K562 (cell line): ENCODE measurements at regions not wholly inside any gene's neighbourhood (a gene's known extent, or its start where the extent isn't known, plus 50 kb on each side); places are given as distances from the start of the nearest gene placed in this dataset.

ENCODE experiments used
- ATAC-seq: fragments of 200-7000 bp; cut with Tn5 transposase; 3 replicates; pipeline ENCODE4 v1.9.1; 2020; ENCODE audit warnings: moderate library complexity
- BruUV-seq: library from RNA; stranded (reverse); fragments of 400-500 nt; replicated peaks from 2 replicates; lab custom pipeline; 2021; lab: Mats Ljungman, UMichigan
- CTCF ChIA-PET: fragments of 300-600 bp; formaldehyde crosslinking; extraction: SDS; loops from one replicate; lab custom pipeline; 2021; ENCODE audit warnings: low intra/inter-chr PET ratio; lab: Yijun Ruan, JAX
- POLR2A ChIA-PET: fragments of 300-600, 350-650 bp; sonication (Branson Sonifier 250); formaldehyde crosslinking; extraction: SDS; loops from one replicate; lab custom pipeline; 2021; ENCODE audit warnings: antibody characterized with exemption, inconsistent platforms; lab: Yijun Ruan, JAX
- DNase-seq, 4 experiments: peaks; one replicate each; pipeline versions ENCODE4 v3.0.0 to v3.0.0-alpha.2; 2011 to 2018; ENCODE audit warnings: low spot score in 3 of 4, mixed read lengths in 3 of 4; ENCODE audit errors: extremely low read depth in 1 of 4
- FAIRE-seq: peaks from 2 replicates; lab custom pipeline; 2011; peaks lifted over from hg19 to GRCh38; lab: Jason Lieb, UNC
- H2AFZ ChIP-seq: 2 replicates; pipeline ENCODE4 v1.6.0; 2011; ENCODE audit warnings: low read depth, low read length, control low read depth, inconsistent platforms
- H3K27ac ChIP-seq: fragments of 200-600 bp; 3 replicates; pipeline ENCODE4 v1.8.0; 2011; ENCODE audit warnings: low read depth, mild to moderate bottlenecking, control low read depth, inconsistent platforms, low read length, moderate library complexity, mixed read lengths; ENCODE audit errors: extremely low read depth
- H3K27me3 ChIP-seq, 2 experiments: fragments of 300-600 bp in 1 of 2; 2 replicates in 1 of 2; 3 replicates in 1 of 2; pipeline versions ENCODE4 v1.6.0 to v1.8.0; 2011; ENCODE audit warnings: inconsistent platforms in 2 of 2, low read length in 2 of 2, mild to moderate bottlenecking in 1 of 2, mixed read lengths in 1 of 2, moderate library complexity in 1 of 2; ENCODE audit not compliant: control insufficient read depth in 2 of 2, insufficient read depth in 2 of 2
- H3K36me3 ChIP-seq: fragments of 300-600 bp; 3 replicates; pipeline ENCODE4 v1.8.0; 2011; ENCODE audit warnings: mild to moderate bottlenecking, low read length, inconsistent platforms; ENCODE audit not compliant: control insufficient read depth, insufficient read depth
- H3K4me1 ChIP-seq, 2 experiments: fragments of 200-600 bp in 1 of 2; replicated peaks in 1 of 2; 2 replicates in 1 of 2; 3 replicates in 1 of 2; pipeline versions ENCODE4 v1.5.1 to v1.8.0; 2011; ENCODE audit warnings: inconsistent platforms in 2 of 2, low read length in 2 of 2, mild to moderate bottlenecking in 1 of 2, mixed read lengths in 1 of 2, moderate library complexity in 1 of 2; ENCODE audit not compliant: control insufficient read depth in 2 of 2, insufficient read depth in 2 of 2
- H3K4me2 ChIP-seq: 2 replicates; pipeline ENCODE4 v1.6.1; 2011; ENCODE audit warnings: low read length, control low read depth, inconsistent platforms, mixed read lengths; ENCODE audit not compliant: insufficient read depth
- H3K4me3 ChIP-seq: fragments of 200-600 bp; sonication (generic), shearing (Covaris generic); 2 replicates; pipeline ENCODE4 v1.5.1; 2016; ENCODE audit warnings: control low read depth, inconsistent platforms
- H3K79me2 ChIP-seq: fragments of 200-600 bp; 3 replicates; pipeline ENCODE4 v1.8.0; 2011; ENCODE audit warnings: low read length, inconsistent platforms; ENCODE audit not compliant: control insufficient read depth, insufficient read depth
- H3K9ac ChIP-seq, 2 experiments: 2 replicates each; pipeline versions ENCODE4 v1.6.0 to v1.6.1; 2011; ENCODE audit warnings: low read depth in 2 of 2, low read length in 2 of 2, control low read depth in 1 of 2, inconsistent platforms in 1 of 2, mild to moderate bottlenecking in 1 of 2, mixed read lengths in 1 of 2; ENCODE audit not compliant: insufficient read depth in 1 of 2
- H3K9me1 ChIP-seq: one replicate; pipeline ENCODE4 v1.6.0; 2011; ENCODE audit warnings: inconsistent platforms, mild to moderate bottlenecking, low read length, moderate library complexity; ENCODE audit not compliant: control insufficient read depth, insufficient read depth
- H3K9me3 ChIP-seq: replicated peaks from 2 replicates; pipeline ENCODE4 v1.5.1; 2011; ENCODE audit warnings: low read depth, low read length, inconsistent platforms; ENCODE audit not compliant: control insufficient read depth, insufficient read depth
- H4K20me1 ChIP-seq: replicated peaks from 2 replicates; pipeline ENCODE4 v1.6.1; 2011; ENCODE audit warnings: low read length, inconsistent platforms, mixed read lengths; ENCODE audit not compliant: control insufficient read depth, insufficient read depth
- ATF4 ChIP-seq: fragments of 450-650 bp; formaldehyde crosslinking; IDR thresholded peaks from 2 replicates; pipeline ENCODE4 v1.4.0; 2022; ENCODE audit warnings: mild to moderate bottlenecking, moderate library complexity
- BRCA1 ChIP-seq, 2 experiments: fragments of 450-650 bp in 1 of 2; sonication (generic) in 1 of 2; formaldehyde crosslinking in 1 of 2; IDR thresholded peaks; 2 replicates each; pipeline versions ENCODE4 v1.5.0 to v1.6.1; 2017 to 2020; ENCODE audit warnings: mild to moderate bottlenecking in 1 of 2, missing genetic modification reagents in 1 of 2
- CBX3 ChIP-seq, 2 experiments: IDR thresholded peaks; 1 replicate in 1 of 2; 2 replicates in 1 of 2; pipeline ENCODE4 v1.6.1; 2012; ENCODE audit warnings: inconsistent platforms in 2 of 2, low read length in 2 of 2, borderline replicate concordance in 1 of 2, control low read depth in 1 of 2
- ERF ChIP-seq: fragments of 450-650 bp; formaldehyde crosslinking; IDR thresholded peaks from 2 replicates; pipeline ENCODE4 v1.4.0; 2020; ENCODE audit warnings: mild to moderate bottlenecking, mixed read lengths
- HMGN3 ChIP-seq: IDR thresholded peaks from 2 replicates; pipeline ENCODE4 v1.6.1; 2011; ENCODE audit warnings: borderline replicate concordance, low read depth, mild to moderate bottlenecking, mixed read lengths, low read length; ENCODE audit not compliant: insufficient read length; ENCODE audit errors: extremely low read depth
- ILK ChIP-seq: fragments of 450-650 bp; IDR thresholded peaks from 2 replicates; pipeline ENCODE4 v1.6.1; 2016; ENCODE audit warnings: missing genetic modification characterization, low read depth, mild to moderate bottlenecking, missing compliant biosample characterization, moderate library complexity, borderline replicate concordance
- KAT7 ChIP-seq: sonication (generic); formaldehyde crosslinking; IDR thresholded peaks from 2 replicates; pipeline ENCODE4 v1.8.0; 2022; ENCODE audit warnings: missing genetic modification reagents, mild to moderate bottlenecking, borderline replicate concordance
- MAFF ChIP-seq: IDR thresholded peaks from 2 replicates; pipeline ENCODE4 v1.6.1; 2012; ENCODE audit warnings: low read length, improper control_type of control experiment
- MBD2 ChIP-seq: sonication (generic); IDR thresholded peaks from 2 replicates; pipeline ENCODE4 v1.6.1; 2016; ENCODE audit warnings: low read depth, borderline replicate concordance
- PURB ChIP-seq: sonication (generic); formaldehyde crosslinking; IDR thresholded peaks from 2 replicates; pipeline ENCODE4 v1.9.0; 2021; ENCODE audit warnings: low read depth, mild to moderate bottlenecking, missing genetic modification reagents
- SMAD4 ChIP-seq: fragments of 250-450 bp; sonication (Bioruptor Pico); conservative IDR thresholded peaks from 2 replicates; pipeline ENCODE4 v1.8.0; 2021; ENCODE audit warnings: inconsistent platforms, mild to moderate bottlenecking, moderate library complexity
- SMARCE1 ChIP-seq: fragments of 450-650 bp; IDR thresholded peaks from 2 replicates; pipeline ENCODE4 v1.7.1; 2016; ENCODE audit warnings: mild to moderate bottlenecking
- TBL1XR1 ChIP-seq, 2 experiments: IDR thresholded peaks; 2 replicates each; pipeline ENCODE4 v1.6.1; 2012; ENCODE audit warnings: improper control_type of control experiment in 2 of 2, low read length in 2 of 2, mild to moderate bottlenecking in 1 of 2
- TRIM24 ChIP-seq, 2 experiments: fragments of 450-650 bp; IDR thresholded peaks; 2 replicates each; pipeline ENCODE4 v1.6.1; 2016
- ZNF316 ChIP-seq: fragments of 450-650 bp; IDR thresholded peaks from 2 replicates; pipeline ENCODE4 v1.6.1; 2016
- ZNF507 ChIP-seq: conservative IDR thresholded peaks from 2 replicates; pipeline ENCODE4 v1.6.1; 2017; ENCODE audit warnings: missing genetic modification characterization, missing compliant biosample characterization
- WGBS: fragments of 100-300 bp; shearing (Covaris generic); methylation state at CpG from one replicate; pipeline ENCODE4 v1.1.6; 2016; ENCODE audit warnings: low coverage, mixed read lengths; ENCODE audit not compliant: insufficient coverage; ENCODE audit errors: missing lambda C conversion rate; 5-methylcytosine and 5-hydroxymethylcytosine counted together
- in situ Hi-C: fragments of 300-500 bp; cut with MboI; formaldehyde crosslinking; loops from 4 replicates; pipeline ENCODE4 v1.15.0; 2018; ENCODE audit warnings: inconsistent platforms, mixed read lengths
- intact Hi-C: fragments of 100-400 bp; cut with micrococcal nuclease; formaldehyde crosslinking; loops from 2 replicates; pipeline ENCODE4 v1.14.2; 2022
- TF ChIP-seq, protein P1 (sequence below), 2 experiments: IDR thresholded peaks; 2 replicates each; pipeline ENCODE4 v1.6.1; 2011; ENCODE audit warnings: borderline replicate concordance in 1 of 2, control low read depth in 1 of 2, low read depth in 1 of 2, low read length in 1 of 2, mild to moderate bottlenecking in 1 of 2, mixed read lengths in 1 of 2, moderate library complexity in 1 of 2; ENCODE audit not compliant: insufficient read depth in 1 of 2, insufficient read length in 1 of 2, poor library complexity in 1 of 2, severe bottlenecking in 1 of 2; ENCODE audit errors: extremely low read depth in 1 of 2

DNA sequence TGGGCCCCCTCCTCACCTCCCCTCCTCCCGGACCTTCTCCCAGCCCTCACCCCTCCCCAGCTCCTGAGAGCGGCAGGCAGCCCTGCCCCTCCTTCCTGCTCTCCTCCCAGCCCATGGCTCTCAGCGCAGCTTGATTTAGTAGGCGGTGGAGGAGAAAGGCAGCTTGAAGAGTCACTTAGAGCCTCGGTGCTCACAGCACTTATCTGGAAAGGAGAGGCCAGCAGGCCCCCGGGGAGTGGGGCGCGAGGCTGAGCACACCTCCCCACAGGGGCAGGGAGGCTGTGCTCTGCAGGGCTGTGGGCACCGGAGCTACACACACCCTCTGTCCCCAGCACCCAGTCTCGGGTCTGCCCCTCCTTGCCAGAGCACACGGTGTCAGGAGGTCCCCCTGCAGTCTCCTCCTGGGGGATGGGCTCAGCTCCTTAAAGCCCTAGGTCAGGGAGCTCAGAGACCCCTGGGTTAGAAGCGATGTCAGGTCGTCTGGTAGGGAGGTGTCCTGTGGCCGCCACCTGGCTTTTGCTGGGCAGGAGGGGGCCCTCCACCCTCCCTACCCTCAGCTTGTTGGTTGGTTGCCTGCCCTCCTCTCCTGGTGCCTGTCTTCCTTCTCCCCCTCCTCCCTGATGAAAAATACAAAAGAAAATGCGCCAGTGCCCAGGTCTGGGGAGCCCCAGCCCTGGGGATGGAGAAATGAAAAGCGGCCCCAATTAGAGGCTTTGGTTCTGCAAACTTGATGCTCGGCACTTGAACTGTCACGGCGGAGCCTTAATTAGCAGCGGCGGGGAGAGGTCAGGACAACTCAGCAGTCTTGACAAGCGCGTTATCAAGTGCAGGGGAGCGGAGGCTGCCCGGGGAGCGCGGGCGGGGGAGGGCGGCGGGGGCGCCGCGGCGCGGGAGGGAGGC is 151.1 kb upstream of the GSE1 start:
- FAIRE-seq, result peak; percentile 93
- peak overlapping the region; percentile 78 for H3K27ac ChIP-seq
- no peaks in the 10 kb centered on the region for H3K27me3 ChIP-seq
- H3K79me2 ChIP-seq, result peaks cover 51% of the 10 kb centered on the region
- H2AFZ ChIP-seq, result peak overlapping the region; percentile 57
- intact Hi-C loops, result loop anchor here (5.0 kb wide), 2 partner anchors 90 to 150 kb away; partner anchors contain the start of gene GSE1
- H3K36me3 ChIP-seq, result peaks cover 11% of the 10 kb centered on the region; the same call in 2 of the 3 replicates
- ATAC-seq, result peak; percentile 88
- in situ Hi-C loops, result no loop called here
- H4K20me1 ChIP-seq, result peaks cover 2% of the 10 kb centered on the region
- H3K4me1 ChIP-seq, result peaks cover 45 to 85% of the 10 kb centered on the region in 2 experiments
- BruUV-seq, result no TSS peak
- DNase-seq, result peak; percentile 95 to 97 (median 96)
- ChIA-PET POLR2A (interaction anchor here (0.6 to 2.3 kb wide), 13 partner anchors 9 to 186 kb away, joined by 3 to 16 read pairs (median 4); no protein-coding TSS in a partner anchor), CTCF (interaction anchor here (0.6 kb wide), 1 partner anchor 153 kb away, joined by 4 read pairs; no protein-coding TSS in a partner anchor)
- H3K4me3 ChIP-seq, result peak overlapping the region; percentile 34
- H3K9me1 ChIP-seq, result peaks cover 9% of the 10 kb centered on the region
- H3K4me2 ChIP-seq, result peak overlapping the region; percentile 83
- H3K9me3 ChIP-seq, result no peaks in the 10 kb centered on the region
- peak overlapping the region; percentile 64 to 90 for H3K9ac ChIP-seq
- WGBS, result under 1% methylated on average over 22 of the region's 35 CpGs
- TF ChIP-seq SMAD4 (CRISPR knock-in tag) (0 out of 2 replicates have a peak, but pooled peaks have one; percentile 6), BRCA1 (IDR thresholded peaks at IDR 0.05) (no peak), BRCA1 (CRISPR knock-in tag; IDR thresholded peaks at IDR 0.05) (no peak), ERF (CRISPR knock-in tag) (no peak), ILK (no peak), HMGN3 (no peak), KAT7 (peak; percentile 55; the same call in 1 of the 2 replicates), PURB (CRISPR knock-in tag) (no peak), SMARCE1 (peak; percentile 48; the same call in 1 of the 2 replicates), ZNF316 (peak; percentile 47; the same call in 1 of the 2 replicates), TRIM24 (IDR thresholded peaks at IDR 0.05) (0 out of 4 replicates have a peak, but pooled peaks of 1 of the 2 experiments have one; percentile 8), CBX3 (IDR thresholded peaks at IDR 0.05; ENCODE audit: borderline replicate concordance in 1 of 2, low read length in 2 of 2) (0 out of 3 replicates have a peak, but pooled peaks of 1 of the 2 experiments have one; percentile 19), MBD2 (0 out of 2 replicates have a peak, but pooled peaks have one; percentile 25), MAFF (peak; percentile 35; the same call in 1 of the 2 replicates), TBL1XR1 (IDR thresholded peaks at IDR 0.05; ENCODE audit: low read length in 2 of 2) (peak in 1 of 2 experiments; percentile 86; a peak in 2 of 4 replicates), ATF4 (no peak), ZNF507 (tag) (no peak)
- TF ChIP-seq, protein P1, sequence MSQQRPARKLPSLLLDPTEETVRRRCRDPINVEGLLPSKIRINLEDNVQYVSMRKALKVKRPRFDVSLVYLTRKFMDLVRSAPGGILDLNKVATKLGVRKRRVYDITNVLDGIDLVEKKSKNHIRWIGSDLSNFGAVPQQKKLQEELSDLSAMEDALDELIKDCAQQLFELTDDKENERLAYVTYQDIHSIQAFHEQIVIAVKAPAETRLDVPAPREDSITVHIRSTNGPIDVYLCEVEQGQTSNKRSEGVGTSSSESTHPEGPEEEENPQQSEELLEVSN (IDR thresholded peaks at IDR 0.05; ENCODE audit: borderline replicate concordance in 1 of 2, extremely low read depth in 1 of 2, insufficient read depth in 1 of 2, insufficient read length in 1 of 2, low read depth in 1 of 2, low read length in 1 of 2, poor library complexity in 1 of 2, severe bottlenecking in 1 of 2), result peak; percentile 53 to 56
